ENCODE measurements at regions not wholly inside any gene's neighbourhood (a gene's known extent, or its start where the extent isn't known, plus 50 kb on each side); places are given as distances from the start of the nearest gene placed in this dataset.

DNA sequence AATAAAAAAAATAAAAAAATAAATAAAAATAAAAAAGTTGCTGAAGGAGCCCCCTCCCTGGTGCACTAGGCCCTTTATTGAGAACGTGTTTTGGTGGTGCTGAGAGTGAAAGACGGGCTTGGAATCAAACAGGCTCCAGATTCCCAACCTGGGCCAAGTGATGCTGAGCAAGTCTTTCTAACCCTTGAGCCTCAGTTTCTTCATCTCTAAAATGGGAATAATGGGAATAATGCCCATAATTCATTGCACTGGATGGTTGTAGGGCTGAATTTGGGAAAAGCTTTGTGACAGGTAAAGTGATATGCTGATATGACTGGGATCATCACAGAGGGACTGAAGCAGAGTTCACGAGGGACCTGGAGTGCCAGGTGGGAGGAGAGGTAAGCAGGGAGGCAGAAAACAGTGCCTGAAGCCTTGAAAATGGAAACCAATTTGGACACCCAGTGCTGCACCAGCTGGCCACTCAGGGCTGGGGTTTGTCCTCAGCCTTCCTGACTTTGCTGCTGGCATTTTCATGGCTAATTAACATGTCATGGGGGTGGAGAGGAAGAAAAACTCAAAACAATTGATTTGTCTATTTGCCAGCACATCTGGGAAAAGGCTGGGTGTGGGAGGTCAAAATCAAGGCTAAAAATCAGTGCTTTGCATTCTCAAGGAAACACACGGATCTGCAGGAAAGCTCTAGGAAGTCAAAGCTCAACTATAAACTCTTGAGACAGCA is 241.3 kb downstream of the LOXHD1 start:
- TF ChIP-seq POLR2AphosphoS5 (IDR thresholded peaks at IDR 0.05; ENCODE audit: low read depth, low read length) (no peak), TCF7L2 (IDR thresholded peaks at IDR 0.05; ENCODE audit: low read depth, low read length) (no peak), SIN3A (IDR thresholded peaks at IDR 0.05; ENCODE audit: borderline replicate concordance, insufficient read depth, low read depth, low read length) (no peak), REST (IDR thresholded peaks at IDR 0.05; ENCODE audit: insufficient read depth in 1 of 2, low read depth in 2 of 2, low read length in 1 of 2) (no peak)
- TF ChIP-seq, protein P1, sequence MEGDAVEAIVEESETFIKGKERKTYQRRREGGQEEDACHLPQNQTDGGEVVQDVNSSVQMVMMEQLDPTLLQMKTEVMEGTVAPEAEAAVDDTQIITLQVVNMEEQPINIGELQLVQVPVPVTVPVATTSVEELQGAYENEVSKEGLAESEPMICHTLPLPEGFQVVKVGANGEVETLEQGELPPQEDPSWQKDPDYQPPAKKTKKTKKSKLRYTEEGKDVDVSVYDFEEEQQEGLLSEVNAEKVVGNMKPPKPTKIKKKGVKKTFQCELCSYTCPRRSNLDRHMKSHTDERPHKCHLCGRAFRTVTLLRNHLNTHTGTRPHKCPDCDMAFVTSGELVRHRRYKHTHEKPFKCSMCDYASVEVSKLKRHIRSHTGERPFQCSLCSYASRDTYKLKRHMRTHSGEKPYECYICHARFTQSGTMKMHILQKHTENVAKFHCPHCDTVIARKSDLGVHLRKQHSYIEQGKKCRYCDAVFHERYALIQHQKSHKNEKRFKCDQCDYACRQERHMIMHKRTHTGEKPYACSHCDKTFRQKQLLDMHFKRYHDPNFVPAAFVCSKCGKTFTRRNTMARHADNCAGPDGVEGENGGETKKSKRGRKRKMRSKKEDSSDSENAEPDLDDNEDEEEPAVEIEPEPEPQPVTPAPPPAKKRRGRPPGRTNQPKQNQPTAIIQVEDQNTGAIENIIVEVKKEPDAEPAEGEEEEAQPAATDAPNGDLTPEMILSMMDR (IDR thresholded peaks at IDR 0.05): no peak

Measured in Panc1 (cell line).